ENCODE measurements at regions not wholly inside any gene's neighbourhood (a gene's known extent, or its start where the extent isn't known, plus 50 kb on each side); places are given as distances from the start of the nearest gene placed in this dataset.

GRCh38 chr2:4900861-4901770 is 791.1 kb upstream of the SOX11 start:
- no peak for TF ChIP-seq ZFX (IDR thresholded peaks at IDR 0.05; ENCODE audit: borderline replicate concordance)
- TF ChIP-seq, protein P1, sequence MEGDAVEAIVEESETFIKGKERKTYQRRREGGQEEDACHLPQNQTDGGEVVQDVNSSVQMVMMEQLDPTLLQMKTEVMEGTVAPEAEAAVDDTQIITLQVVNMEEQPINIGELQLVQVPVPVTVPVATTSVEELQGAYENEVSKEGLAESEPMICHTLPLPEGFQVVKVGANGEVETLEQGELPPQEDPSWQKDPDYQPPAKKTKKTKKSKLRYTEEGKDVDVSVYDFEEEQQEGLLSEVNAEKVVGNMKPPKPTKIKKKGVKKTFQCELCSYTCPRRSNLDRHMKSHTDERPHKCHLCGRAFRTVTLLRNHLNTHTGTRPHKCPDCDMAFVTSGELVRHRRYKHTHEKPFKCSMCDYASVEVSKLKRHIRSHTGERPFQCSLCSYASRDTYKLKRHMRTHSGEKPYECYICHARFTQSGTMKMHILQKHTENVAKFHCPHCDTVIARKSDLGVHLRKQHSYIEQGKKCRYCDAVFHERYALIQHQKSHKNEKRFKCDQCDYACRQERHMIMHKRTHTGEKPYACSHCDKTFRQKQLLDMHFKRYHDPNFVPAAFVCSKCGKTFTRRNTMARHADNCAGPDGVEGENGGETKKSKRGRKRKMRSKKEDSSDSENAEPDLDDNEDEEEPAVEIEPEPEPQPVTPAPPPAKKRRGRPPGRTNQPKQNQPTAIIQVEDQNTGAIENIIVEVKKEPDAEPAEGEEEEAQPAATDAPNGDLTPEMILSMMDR (IDR thresholded peaks at IDR 0.05) = no peak
- H3K27ac ChIP-seq = no peak overlapping the region

GRCh38 chr2:4903656-4904348 is 788.4 kb upstream of the SOX11 start:
- no peak for TF ChIP-seq ZFX (IDR thresholded peaks at IDR 0.05; ENCODE audit: borderline replicate concordance)
- TF ChIP-seq, protein P1 (IDR thresholded peaks at IDR 0.05) = no peak

DNA sequence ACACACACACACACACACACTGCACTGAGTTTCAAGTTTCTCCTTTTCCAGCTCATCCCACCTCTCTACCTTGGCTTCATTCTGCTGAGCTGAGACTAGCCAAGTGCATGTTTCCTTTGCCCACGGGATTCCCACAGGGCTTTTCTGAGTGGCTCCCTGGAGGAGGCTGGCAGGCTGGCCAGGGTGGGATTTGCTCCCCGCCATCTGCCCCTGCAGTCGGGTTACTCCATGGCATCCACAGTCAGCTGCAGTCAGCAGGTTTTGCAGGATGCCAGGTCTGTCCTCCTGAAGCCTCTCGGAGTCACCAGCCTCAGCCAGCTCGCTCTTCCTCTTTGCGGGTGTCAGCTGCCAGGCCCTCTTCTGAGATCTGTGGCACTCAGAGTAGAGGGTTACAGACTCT is 783.7 kb upstream of the SOX11 start:
- H3K27ac ChIP-seq = no peak overlapping the region
- TF ChIP-seq, protein P1 (IDR thresholded peaks at IDR 0.05) = no peak
- TF ChIP-seq ZFX (IDR thresholded peaks at IDR 0.05; ENCODE audit: borderline replicate concordance) = no peak

More at GRCh38 chr2:4903656-4904348, 788.4 kb upstream of the SOX11 start:
- H3K27ac ChIP-seq = no peak overlapping the region

DNA sequence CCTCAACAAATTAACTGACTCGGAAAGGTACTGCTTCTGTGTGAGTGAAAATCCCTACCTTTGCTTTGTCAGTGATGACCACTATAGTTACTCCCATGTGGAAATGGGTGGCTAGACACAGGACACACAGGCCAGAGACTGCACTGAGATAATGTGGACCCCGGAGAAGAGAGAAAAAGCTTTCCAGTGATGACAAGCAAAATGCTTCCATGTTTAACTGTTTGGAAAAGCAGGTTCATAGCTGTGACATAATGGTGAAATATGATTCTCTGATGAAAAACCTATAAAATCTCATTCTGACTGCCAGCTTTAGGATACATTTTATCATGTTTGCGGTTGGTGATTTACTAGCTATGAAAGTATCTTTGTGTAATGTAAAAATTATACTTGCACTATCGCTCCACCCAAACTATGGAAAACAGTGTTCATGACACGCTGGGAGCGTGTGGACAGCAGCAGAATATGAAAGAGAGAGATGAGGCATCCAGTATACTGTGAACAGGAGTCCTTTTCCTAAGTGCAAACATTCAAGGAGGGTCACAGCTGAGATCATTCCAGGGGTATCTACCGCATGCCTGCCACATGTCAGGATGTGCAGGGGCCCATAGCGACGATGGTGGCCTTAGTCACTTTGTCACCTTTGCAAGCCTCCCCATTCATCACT is 782.7 kb upstream of the SOX11 start:
- TF ChIP-seq, protein P1 (IDR thresholded peaks at IDR 0.05) = no peak
- TF ChIP-seq ZFX (IDR thresholded peaks at IDR 0.05; ENCODE audit: borderline replicate concordance) = no peak
- H3K27ac ChIP-seq = no peak overlapping the region

DNA sequence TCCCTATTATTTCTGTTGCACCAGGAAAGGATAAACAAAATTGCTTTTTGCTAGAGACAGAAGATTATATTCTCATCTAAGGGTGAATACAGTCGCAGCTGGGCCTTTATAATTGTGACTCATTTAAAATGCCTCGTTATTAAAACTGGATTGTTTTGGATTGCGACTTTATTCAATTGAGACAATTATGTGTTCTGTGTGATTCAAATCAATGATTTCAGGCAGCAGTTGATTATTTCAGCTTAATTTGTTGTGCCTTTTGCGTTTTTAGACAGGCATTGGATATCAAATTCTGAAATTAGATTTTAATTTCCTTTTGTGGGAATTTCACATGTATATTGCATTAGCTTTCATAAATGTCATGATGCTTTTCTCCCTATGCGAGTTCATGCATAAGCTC is 778.1 kb upstream of the SOX11 start:
- H3K27ac ChIP-seq = no peak overlapping the region
- no peak for TF ChIP-seq ZFX (IDR thresholded peaks at IDR 0.05; ENCODE audit: borderline replicate concordance)
- TF ChIP-seq, protein P1 (IDR thresholded peaks at IDR 0.05) = no peak

DNA sequence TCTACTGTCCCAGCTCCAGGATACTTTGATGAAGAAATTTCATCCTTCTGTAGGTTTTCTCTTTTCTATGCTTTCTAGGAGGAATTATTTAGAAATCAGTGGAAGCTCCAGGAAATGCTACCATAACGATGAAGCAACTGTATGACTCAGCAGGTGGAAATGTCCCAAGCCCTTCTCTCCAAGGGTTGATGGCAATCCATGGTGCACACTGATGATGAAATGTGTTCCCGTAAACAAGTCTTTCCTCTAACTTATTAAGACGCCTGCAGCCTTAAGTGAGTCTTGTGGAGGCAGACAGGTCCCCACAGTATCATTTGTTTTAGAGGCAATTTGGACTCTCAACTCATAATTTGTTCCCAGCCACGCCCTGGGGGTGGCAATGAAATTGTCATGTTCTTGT is 777.6 kb upstream of the SOX11 start:
- H3K27ac ChIP-seq = no peak overlapping the region
- no peak for TF ChIP-seq ZFX (IDR thresholded peaks at IDR 0.05; ENCODE audit: borderline replicate concordance)
- TF ChIP-seq, protein P1 (IDR thresholded peaks at IDR 0.05) = no peak
